ENCODE measurements at regions not wholly inside any gene's neighbourhood (a gene's known extent, or its start where the extent isn't known, plus 50 kb on each side); places are given as distances from the start of the nearest gene placed in this dataset.

DNA sequence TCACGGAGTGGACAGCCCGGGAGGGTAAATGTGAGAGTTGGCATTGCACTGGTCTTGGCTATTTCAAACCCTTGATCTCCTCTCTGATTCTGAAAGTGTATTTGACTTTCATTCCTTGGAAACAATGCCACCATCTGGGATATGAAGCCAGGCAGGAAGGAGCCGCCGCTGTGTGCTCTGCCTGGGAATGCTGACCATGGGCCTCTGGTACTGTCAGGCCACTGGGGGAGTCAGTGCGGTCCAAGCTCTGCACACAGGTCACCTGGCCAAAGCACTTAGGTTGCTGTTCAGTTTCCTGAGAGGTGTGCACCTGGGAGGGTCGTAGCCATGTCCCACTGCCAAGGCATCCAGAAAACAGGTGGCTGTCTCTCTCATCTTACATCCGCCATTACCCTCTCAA is 68.5 kb upstream of the SHH start:
- DNase-seq (no peak), ATAC-seq (ENCODE audit: poor library complexity) (no peak)
- intact Hi-C loops (cut with DNase I): no loop called here

DNA sequence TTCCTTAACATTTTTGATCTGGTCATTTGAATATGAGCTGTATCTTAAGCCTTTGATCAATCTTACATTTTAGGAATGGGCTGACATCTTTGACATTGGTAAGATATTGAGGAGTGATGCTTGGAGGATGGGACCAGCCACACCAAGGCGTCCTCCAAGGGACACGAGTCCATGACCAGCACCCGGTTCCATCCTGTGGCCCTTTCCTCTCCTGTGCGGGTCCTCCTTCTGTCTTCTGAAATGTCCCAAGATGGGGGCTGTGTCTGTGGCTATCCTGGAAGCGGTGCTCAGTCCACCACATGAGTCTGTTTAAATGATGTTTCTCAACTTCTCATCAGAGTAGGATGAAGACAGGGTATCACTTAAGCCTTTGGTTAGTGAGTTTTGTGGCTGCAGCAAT is 67.3 kb upstream of the SHH start:
- no peak for DNase-seq
- intact Hi-C loops (cut with DNase I): no loop called here
- ATAC-seq (ENCODE audit: poor library complexity): no peak

DNA sequence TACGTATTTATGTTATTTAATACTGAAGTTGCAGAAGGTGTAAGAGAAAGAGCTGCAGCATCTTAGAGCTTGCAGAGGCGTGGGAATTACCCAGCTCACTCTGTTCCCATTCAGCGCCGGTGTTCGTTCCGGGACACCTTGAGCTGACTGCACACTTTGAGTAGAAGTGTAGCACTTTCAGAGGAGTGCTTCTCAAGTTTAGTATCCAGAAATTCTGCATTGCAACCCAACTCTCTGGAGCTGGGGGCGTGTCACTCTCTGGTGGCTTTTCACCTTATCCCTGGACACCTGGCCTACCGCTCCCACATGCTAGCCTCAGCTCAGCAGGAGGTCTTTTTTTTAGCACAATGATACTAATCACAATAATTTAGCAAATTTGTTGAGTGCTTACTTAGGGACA is 66.4 kb upstream of the SHH start:
- intact Hi-C loops (cut with DNase I): no loop called here
- DNase-seq (no peak), ATAC-seq (ENCODE audit: poor library complexity) (no peak)

DNA sequence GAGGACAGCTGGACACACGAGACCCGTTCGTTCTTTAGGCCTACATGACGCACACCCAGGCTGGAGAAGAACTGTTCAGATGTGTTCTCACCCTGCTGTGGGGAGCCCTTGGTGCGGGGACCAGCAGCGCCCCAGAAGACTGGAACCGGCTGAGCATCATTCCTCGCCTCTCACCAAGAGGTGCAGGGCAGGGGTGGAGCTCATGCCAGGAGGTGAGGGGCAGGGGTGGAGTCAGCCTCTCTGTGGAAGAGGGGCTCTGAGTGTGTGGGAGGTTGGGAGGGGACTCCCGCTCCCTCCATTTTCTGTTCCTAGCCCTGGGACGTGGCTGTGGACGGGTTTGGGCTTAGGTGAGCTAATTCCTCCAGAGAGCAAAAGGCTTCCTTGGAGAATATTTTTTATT is 66.0 kb upstream of the SHH start:
- DNase-seq (no peak), ATAC-seq (ENCODE audit: poor library complexity) (no peak)
- intact Hi-C loops (cut with DNase I): no loop called here

DNA sequence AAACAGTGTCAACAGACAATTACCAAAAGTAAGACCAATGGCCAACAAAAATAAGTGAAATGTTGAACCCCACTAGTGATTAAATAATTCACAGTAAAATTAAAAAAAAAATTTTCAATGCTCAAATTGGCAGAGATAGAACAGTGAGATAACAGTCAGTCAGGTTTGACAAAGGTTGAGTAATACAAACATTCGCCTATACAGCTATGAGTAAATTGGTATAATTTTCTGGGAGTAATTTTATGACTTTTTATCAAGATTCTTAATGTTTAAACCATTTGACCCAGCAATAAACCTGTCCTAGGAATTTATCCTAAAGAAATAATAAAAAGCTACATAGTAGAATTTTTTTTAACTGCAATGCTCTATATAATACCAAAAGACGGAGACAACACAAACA is 64.9 kb upstream of the SHH start:
- DNase-seq: no peak
- intact Hi-C loops (cut with DNase I): no loop called here
- ATAC-seq (ENCODE audit: poor library complexity): no peak

DNA sequence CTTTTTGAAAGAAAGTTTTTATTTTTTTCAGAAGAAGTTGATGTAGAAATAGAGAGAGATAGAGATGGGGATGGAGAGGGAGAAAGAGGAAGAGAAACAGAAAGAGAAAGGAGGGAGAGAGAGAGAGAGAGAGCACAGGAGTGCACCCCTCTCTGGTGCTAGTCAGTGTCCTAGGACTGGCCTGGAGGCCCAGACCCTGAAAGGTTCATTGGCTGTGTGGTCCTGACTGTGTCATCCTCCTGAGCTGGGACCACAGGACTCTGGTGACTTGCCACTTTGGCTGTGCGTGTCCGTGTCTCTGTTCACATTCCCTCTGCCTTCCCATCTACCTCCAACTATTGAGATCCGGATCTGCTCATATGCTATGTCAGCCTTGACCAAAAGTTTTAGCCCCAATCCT is 62.1 kb upstream of the SHH start:
- intact Hi-C loops (cut with DNase I): no loop called here
- DNase-seq (no peak), ATAC-seq (ENCODE audit: poor library complexity) (no peak)

DNA sequence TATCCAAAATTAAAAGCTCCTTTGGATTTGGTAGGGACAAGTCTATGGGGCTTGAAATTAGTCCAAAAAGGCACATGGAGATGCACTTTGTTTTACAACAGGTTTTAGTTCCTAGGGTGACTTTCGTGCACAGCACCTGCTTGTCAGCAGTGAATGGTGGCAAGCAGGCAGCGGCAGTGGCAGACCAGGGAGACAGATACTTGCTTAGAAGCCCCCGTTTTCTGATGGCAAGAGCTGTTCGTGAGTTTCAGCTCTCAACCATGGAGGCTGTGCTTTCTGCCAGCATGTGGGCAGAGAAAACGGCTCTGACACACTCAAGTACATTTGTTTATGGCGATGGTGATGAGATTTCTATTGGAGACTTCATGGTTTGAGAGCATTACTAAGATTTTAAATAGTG is 61.7 kb upstream of the SHH start:
- ATAC-seq (ENCODE audit: poor library complexity): no peak
- intact Hi-C loops (cut with DNase I): no loop called here
- DNase-seq: no peak

DNA sequence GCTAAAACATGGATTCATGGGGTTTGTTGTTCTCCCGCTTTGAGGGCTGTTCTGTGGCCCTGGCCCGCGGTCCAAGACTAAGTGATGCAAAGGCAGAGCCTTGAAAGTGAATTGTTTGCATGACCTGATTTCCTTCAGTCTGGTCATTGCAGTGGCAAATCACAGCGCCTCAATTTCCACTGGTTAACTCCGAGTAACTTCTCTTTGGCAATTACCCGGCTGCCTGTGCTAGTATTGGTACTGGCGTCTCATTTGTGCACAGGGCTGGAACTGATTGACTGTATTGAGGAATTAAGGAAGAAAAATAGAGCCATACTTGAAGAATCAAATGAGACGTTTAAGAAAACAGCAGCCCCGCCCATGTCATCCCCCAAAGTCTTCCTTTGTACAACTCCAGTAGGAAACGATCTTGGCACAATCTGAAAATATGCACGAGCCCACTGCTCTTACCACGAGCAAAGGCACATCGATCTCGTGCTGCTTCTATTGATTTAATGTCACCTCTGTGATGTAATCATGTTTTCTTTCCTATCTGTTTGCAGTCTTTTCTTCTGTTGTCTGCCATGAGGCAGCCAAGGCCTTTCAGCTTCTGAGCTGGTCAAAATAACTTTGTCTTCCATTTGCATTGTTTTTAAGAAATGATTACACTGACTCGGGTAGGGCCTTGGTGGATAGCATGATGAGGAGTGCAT is 60.6 kb upstream of the SHH start:
- ATAC-seq (ENCODE audit: poor library complexity): no peak
- no peak for DNase-seq
- intact Hi-C loops (cut with DNase I): no loop called here

DNA sequence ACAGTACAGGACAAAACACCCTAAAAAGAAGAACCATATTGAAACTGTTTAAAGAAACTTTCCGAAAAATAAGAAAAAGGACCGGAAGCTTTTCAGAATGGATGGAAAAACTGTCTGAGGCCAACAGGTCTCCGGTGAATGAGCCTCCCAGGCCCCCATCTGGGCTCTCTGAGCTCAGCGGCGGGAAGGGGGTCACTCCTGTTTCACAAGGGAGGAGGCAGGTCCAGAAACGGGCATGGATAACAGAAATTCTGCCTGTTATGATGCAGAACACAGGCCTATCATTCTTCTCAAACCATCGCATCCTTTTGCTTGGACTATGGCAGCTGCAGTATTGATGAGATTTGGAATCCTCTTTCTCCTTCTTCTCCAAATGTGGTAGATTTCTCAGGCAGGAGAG is 58.9 kb upstream of the SHH start:
- DNase-seq (no peak), ATAC-seq (ENCODE audit: poor library complexity) (no peak)
- intact Hi-C loops (cut with DNase I): no loop called here

DNA sequence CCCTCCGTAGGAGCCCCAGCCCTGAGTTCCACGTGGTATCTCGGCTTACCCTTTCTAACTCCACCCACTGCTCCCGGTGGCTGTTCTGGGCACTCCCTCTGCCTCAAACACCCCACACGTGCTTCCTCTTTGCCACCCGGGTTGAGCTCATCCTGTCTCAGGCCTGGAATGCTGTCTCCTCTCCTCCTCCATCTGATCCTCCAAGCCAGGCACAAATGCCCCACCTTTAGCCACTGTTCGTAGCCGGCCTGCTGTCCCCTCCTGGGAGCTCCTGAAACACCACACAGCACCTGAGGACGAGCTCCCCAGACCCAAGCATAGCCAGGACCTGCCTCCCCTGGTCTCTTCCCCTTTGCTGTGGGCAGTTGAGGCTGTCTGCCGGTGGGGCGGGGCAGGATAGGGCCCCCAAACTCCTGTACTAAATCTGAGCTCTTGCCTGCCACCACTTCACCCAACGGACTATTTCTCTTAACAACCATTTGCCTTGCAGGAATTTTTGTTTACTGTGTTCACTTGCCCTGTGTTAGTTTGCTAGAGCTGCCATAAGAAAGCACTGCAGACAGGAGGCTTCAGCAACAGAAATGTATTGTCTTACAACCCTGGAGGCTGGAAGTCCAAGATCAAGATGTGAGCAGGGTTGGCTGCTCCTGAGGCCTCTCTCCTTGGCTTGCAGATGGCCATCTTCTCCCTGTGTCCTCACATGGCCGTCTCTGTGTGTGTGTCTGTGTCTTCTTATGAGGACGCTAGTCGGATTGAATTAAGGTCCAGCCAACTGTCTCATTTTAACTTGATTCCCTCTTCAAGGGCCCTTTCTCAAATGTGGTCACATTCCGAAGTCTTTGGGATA is 58.3 kb upstream of the SHH start:
- intact Hi-C loops (cut with DNase I): no loop called here

DNA sequence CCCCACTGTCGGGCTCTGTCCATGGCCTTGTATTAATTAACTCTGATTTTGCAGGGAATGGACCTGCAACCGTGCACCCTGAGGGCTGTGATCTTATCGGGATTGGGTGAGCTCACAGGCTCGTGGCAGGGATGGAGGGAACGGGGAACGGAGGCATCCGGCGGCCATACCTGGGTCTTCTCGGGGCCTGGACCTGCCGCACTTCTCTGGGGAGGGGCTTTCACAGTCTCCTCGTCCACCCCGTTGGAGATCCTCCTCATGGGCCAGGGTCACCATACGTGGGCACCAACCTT is 57.5 kb upstream of the SHH start:
- DNase-seq: no peak
- intact Hi-C loops (cut with DNase I): no loop called here
- ATAC-seq (ENCODE audit: poor library complexity): no peak

More for the DNA sequence above, 58.3 kb upstream of the SHH start:
- DNase-seq: no peak
- no peak for ATAC-seq (ENCODE audit: poor library complexity)

DNA sequence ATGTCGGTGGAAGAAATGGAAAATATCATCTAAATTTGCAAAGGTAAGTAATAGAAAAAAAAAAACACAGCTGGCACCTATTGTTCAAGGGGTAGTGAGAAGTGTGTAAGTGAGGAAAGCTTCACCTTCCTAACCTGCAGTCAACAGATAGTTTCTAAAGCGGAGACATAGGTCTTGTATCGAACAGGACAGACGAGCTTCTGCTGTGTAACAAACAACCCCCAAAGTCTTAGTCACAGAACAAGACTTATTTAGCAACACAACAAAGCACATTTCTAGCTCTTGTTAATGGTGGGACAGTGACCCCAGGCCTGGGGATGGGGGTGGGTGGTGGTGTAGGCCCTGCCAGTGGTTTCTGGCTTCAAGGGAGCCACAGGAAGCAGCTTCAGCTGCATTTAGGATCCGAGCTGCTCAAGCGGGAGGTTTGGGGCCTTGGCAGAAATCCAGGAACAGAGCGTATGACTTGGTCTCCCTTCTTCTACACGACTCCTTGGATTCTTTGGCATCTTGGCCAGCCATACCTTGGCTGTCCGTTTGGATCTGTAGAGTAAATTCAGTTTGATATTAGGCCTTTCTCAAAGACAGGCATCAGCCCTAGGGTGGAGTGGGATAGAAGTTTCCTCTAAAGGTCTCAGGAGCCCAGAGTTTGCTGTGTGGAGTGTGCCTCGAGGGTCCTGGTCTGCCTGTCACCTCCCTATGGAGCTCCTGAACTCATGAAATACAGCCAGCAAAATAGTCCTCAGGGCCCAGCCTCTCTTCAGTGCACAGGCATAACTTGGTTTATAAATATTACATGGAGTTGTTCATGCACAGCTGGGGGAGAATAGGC is 56.9 kb upstream of the SHH start:
- no peak for ATAC-seq (ENCODE audit: poor library complexity)
- intact Hi-C loops (cut with DNase I): no loop called here
- DNase-seq: no peak

DNA sequence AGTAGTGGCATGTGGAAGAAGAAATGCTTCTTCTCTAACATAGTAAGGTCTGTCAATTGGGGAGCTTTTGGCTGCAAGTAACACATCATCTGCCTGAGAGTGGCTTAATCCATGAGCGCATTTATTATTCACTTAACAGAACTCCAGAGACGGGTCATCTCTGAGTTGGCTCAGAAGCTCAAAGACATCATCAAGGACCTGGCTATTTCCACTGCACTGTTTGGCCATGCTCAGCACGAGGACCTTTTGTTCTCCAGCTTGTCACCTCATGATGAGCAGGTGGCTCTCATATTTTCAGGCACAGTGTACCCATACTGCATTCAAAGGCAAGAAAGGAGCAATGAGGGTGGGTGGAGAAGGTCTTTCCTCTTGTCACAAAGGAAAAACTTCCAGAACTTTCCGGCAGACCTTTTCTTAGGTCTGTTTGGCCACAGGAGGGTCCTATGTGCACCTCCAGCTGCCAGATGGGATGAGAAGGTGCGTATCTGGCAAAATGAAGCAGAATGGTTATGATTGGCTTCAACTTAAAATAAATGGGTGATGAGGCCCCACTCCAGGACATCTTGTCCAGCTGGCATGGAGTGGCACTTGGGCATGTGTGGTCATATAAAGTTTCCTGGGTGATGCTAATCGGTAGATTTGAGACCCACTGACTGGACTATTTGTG is 55.6 kb upstream of the SHH start:
- no peak for ATAC-seq (ENCODE audit: poor library complexity)
- DNase-seq: no peak
- intact Hi-C loops (cut with DNase I): no loop called here

DNA sequence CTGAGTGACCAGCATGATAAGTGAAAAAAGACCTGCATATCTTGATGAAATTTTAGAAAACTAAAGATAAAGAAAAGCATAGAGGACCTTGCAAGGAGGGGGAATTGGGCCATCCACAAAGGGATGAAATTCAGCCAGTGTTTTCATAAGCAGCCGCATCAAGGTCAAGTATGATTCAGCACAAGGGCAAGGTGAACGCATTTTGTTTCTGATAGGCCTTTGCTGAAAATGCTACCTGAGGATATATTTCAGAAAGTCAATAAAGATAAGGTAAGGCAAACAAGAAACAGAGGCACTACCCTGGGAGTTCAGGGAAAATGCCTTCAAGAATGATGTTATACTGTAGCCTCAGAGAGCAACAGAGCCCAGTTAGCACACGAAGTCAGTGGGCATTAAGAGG is 55.0 kb upstream of the SHH start:
- intact Hi-C loops (cut with DNase I): no loop called here
- DNase-seq (no peak), ATAC-seq (ENCODE audit: poor library complexity) (no peak)

DNA sequence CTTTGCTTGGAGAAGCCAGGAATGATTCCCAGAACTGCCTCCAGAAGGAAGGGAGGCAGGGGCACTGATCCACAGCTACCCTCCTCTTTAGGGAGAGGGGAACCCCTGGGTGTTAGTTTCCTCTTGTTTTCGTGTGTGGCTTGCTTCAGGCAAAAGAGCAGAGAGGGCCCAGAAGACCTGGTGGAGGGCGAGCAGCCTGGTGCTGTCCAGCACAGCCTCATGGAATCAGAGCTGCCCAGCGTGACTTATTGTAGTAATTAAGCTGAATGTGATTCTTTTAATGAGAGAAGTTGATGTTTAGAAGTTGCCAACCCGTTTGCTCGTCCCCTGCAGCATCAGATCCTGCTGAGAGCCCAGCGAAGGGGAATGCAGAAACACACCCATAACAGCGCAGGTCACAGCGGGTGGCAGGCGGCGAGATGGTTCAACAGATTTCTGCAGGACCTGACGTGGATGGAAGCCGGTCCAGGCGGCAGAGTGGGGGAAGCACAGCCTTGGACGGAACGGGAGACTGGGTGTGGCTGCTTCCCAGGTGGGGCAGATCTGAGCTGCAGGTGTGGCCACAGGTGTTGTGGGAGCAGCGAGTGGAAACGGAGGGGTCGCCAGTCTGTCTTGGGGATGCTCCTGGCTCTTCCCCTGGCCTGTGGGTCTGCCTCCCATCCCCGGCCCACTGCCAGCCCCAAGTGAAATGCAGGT is 53.7 kb upstream of the SHH start:
- DNase-seq: no peak
- intact Hi-C loops (cut with DNase I): no loop called here

DNA sequence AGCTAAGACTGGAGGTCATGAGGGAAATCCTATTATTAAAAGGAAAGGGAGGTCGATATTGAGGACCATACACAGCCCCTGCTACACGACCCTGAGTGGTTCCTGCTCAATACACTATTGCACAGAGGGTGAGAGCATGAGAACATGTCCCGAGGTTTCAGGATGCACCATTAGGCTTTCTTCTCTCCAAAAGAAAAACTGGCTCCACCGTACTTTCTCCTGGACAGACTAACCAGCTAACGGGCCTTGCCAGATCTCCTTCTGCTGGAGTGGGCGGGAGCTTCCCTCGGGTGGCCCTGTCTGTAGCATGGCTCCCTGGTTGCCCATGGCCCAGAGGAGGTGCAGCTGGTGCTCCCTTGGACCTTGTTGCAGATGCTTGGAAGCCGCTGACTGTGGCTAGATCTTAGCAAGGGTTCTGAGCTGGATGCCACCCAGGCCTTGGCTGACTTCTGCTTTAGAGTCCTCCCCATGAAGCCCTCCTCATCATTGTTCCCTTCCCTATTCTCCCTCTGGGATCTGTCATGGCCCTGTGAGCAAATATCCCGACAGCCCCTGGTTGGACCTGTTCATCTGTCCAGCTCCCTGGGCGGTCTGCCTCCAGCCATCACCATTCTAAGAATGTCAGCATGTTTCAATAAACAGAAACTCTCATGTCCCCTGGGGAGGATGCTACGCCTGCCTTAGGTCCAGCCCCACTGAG is 52.9 kb upstream of the SHH start:
- intact Hi-C loops (cut with DNase I): no loop called here
- DNase-seq: no peak
- ATAC-seq (ENCODE audit: poor library complexity): no peak

More for the DNA sequence above, 53.7 kb upstream of the SHH start:
- no peak for ATAC-seq (ENCODE audit: poor library complexity)

DNA sequence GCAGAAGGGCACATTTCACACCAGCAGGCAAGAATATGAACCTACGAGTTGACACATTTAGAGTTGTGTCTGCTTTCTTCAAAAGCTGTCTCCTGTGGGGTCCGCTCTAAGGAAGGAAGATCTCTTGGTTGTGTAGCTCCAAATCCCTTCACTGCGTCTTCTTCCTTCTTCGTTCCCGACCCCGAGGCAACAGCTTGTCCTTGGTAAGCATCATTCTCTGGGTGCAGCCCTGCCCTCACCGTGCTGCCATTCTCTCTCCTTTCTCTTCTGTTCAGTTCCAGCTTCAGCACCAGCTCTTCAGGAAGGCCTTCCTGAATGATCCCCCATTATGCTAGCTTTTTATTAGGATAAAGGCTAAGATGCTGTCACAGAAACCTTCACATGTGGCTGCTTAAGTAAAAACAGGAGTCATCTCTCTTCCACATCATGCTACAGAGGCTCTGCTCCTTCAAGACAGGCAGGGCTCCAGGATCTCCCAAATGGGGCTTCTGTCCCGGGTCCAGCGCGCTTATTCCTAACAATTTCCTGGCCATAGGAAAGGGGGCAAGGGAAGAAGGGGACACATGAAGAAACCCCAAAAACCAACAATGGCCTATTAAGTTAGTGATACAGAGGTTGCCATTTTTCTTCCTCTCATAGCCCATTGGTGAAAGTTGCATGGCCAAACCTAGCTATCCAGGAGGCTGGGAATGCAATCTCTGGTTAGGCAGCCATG is 52.2 kb upstream of the SHH start:
- intact Hi-C loops (cut with DNase I): no loop called here
- no peak for DNase-seq
- no peak for ATAC-seq (ENCODE audit: poor library complexity)

DNA sequence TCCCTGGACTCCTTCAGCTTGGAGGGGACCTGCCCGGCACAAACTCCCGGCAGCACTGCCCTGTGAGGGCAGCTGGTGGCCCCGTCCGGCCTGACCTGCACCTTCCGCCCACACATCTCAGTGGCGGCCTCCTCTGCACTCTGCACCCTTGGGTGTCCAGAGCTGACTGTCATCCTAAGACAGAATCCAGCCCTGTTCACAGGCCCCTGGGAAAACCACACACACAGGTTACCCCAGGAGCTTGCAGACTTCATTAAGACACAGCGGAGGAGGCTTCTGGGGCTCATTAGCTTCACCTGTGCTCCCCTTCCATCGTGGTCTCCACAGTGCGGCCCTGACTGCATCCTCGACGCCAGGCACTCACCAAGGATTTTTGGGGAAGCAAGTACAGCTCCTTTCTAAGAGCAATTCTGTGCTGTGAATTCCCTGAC is 51.5 kb upstream of the SHH start:
- ATAC-seq (ENCODE audit: poor library complexity) (no peak), DNase-seq (no peak)
- intact Hi-C loops (cut with DNase I): no loop called here
